H1 (cell line): ENCODE measurements at regions not wholly inside any gene's neighbourhood (a gene's known extent, or its start where the extent isn't known, plus 50 kb on each side); places are given as distances from the start of the nearest gene placed in this dataset.

Source experiments
- JUND ChIP-seq: IDR thresholded peaks from 2 replicates; pipeline ENCODE4 v1.6.1; 2011; ENCODE audit warnings: mild to moderate bottlenecking, improper control_type of control experiment, low read length
- POLR2A ChIP-seq, 2 experiments: IDR thresholded peaks; 1 replicate in 1 of 2; 2 replicates in 1 of 2; pipeline ENCODE4 v1.6.1; 2011; ENCODE audit warnings: low read depth in 2 of 2, low read length in 2 of 2, mild to moderate bottlenecking in 2 of 2; ENCODE audit errors: control extremely low read depth in 1 of 2
- TCF12 ChIP-seq: IDR thresholded peaks from 2 replicates; pipeline ENCODE4 v1.6.1; 2011; ENCODE audit warnings: low read depth, mild to moderate bottlenecking, low read length
- TF ChIP-seq, protein P1 (sequence below), 3 experiments: IDR thresholded peaks; 1 replicate in 2 of 3; 2 replicates in 1 of 3; pipeline versions ENCODE4 v1.5.1 to v1.6.1; 2011; ENCODE audit warnings: low read length in 3 of 3, mild to moderate bottlenecking in 3 of 3, inconsistent platforms in 2 of 3, low read depth in 1 of 3, moderate library complexity in 1 of 3; ENCODE audit not compliant: insufficient read depth in 1 of 3; ENCODE audit errors: control extremely low read depth in 1 of 3

DNA sequence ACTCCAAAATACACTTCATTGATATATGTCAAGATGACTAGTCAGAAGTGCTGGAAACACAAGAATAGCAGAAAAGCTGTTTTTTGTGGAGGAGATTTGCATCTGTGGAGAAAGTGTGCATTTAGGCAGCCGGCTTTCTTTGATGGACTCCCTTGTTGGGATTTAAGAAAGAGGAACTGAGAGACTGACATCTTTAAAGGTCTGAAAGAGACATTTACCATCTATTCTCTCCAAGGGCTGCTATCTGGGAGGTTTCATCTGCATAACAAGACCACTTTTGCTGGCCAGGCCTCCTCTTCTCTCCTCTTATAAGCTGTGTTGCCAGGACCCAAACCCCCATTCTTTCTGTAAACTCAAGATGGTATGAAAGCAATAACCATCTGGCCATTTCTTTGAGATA is 1065.0 kb downstream of the NLGN4X start:
- no peak for TF ChIP-seq TCF12
- TF ChIP-seq, protein P1, sequence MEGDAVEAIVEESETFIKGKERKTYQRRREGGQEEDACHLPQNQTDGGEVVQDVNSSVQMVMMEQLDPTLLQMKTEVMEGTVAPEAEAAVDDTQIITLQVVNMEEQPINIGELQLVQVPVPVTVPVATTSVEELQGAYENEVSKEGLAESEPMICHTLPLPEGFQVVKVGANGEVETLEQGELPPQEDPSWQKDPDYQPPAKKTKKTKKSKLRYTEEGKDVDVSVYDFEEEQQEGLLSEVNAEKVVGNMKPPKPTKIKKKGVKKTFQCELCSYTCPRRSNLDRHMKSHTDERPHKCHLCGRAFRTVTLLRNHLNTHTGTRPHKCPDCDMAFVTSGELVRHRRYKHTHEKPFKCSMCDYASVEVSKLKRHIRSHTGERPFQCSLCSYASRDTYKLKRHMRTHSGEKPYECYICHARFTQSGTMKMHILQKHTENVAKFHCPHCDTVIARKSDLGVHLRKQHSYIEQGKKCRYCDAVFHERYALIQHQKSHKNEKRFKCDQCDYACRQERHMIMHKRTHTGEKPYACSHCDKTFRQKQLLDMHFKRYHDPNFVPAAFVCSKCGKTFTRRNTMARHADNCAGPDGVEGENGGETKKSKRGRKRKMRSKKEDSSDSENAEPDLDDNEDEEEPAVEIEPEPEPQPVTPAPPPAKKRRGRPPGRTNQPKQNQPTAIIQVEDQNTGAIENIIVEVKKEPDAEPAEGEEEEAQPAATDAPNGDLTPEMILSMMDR (IDR thresholded peaks at IDR 0.05; ENCODE audit: control extremely low read depth in 1 of 3, insufficient read depth in 1 of 3, low read depth in 1 of 3, low read length in 3 of 3): no peak
- TF ChIP-seq JUND: no peak
- no peak for TF ChIP-seq POLR2A (IDR thresholded peaks at IDR 0.05; ENCODE audit: control extremely low read depth in 1 of 2, low read depth in 2 of 2, low read length in 2 of 2)
